DMS153 treated with DMSO at 0.1 percent for 48 hours (cell line): ENCODE measurements at regions not wholly inside any gene's neighbourhood (a gene's known extent, or its start where the extent isn't known, plus 50 kb on each side); places are given as distances from the start of the nearest gene placed in this dataset.

Source experiments
- DNase-seq: peaks from one replicate; lab custom pipeline; 2025; ENCODE audit not compliant: unreplicated experiment; lab: John Stamatoyannopoulos, UW

GRCh38 chr10:90644165-90644564, 213.7 kb downstream of the HTR7 start:
- DNase-seq, result no peak

GRCh38 chr10:90650858-90651257, 207.0 kb downstream of the HTR7 start:
- no peak for DNase-seq

GRCh38 chr10:90652519-90652918, 205.3 kb downstream of the HTR7 start:
- no peak for DNase-seq

GRCh38 chr10:90658791-90659190, 199.0 kb downstream of the HTR7 start:
- DNase-seq, result no peak

GRCh38 chr10:90665905-90666662, 191.8 kb downstream of the HTR7 start:
- no peak for DNase-seq

GRCh38 chr10:90674461-90674860, 183.4 kb downstream of the HTR7 start:
- no peak for DNase-seq

GRCh38 chr10:90674928-90675327, 182.9 kb downstream of the HTR7 start:
- no peak for DNase-seq

- DNase-seq, result no peak
Observed at GRCh38 chr10:90675621-90676020, 182.2 kb downstream of the HTR7 start.
